GM19193 (cell line): ENCODE measurements at regions not wholly inside any gene's neighbourhood (a gene's known extent, or its start where the extent isn't known, plus 50 kb on each side); places are given as distances from the start of the nearest gene placed in this dataset.

Experiments used
- POLR2A ChIP-seq: IDR thresholded peaks from 4 replicates; pipeline ENCODE4 v1.6.1; 2011; ENCODE audit not compliant: insufficient read depth, insufficient read length; ENCODE audit errors: extremely low read depth

GRCh38 chr7:142321391-142321790 is 63.5 kb upstream of the PRSS58 start:
- no peak for TF ChIP-seq POLR2A

GRCh38 chr7:142320883-142321282 is 63.0 kb upstream of the PRSS58 start:
- TF ChIP-seq POLR2A: no peak

GRCh38 chr7:142319970-142320369 is 62.1 kb upstream of the PRSS58 start:
- TF ChIP-seq POLR2A: no peak

GRCh38 chr7:142314281-142314680 is 56.4 kb upstream of the PRSS58 start:
- TF ChIP-seq POLR2A: no peak

- TF ChIP-seq POLR2A: no peak
These were observed 55.7 kb upstream of the PRSS58 start for GRCh38 chr7:142313528-142313927.

- no peak for TF ChIP-seq POLR2A
These were observed 54.0 kb upstream of the PRSS58 start for GRCh38 chr7:142311876-142312275.

- no peak for TF ChIP-seq POLR2A
These were observed 51.1 kb upstream of the PRSS58 start for GRCh38 chr7:142308918-142309317.

- TF ChIP-seq POLR2A: no peak
These were observed 50.5 kb upstream of the PRSS58 start for GRCh38 chr7:142308326-142308725.
